Endothelial cell of umbilical vein (primary cell): ENCODE measurements at regions not wholly inside any gene's neighbourhood (a gene's known extent, or its start where the extent isn't known, plus 50 kb on each side); places are given as distances from the start of the nearest gene placed in this dataset.

Source experiments
- CTCF ChIP-seq, 2 donors: IDR thresholded peaks; 1 replicate in 1 of 2; 2 replicates in 1 of 2; pipeline ENCODE4 v1.5.1; 2011; ENCODE audit warnings: low read length in 2 of 2, mild to moderate bottlenecking in 2 of 2, moderate library complexity in 2 of 2, control low read depth in 1 of 2, inconsistent platforms in 1 of 2, low read depth in 1 of 2; ENCODE audit not compliant: insufficient read depth in 1 of 2; ENCODE audit errors: extremely low read depth in 1 of 2
- MAX ChIP-seq: IDR thresholded peaks from 2 replicates; pipeline ENCODE4 v1.6.1; 2011; ENCODE audit not compliant: insufficient read depth, insufficient read length
- POLR2A ChIP-seq: IDR thresholded peaks from 2 replicates; pipeline ENCODE4 v1.6.1; 2012; ENCODE audit warnings: low read depth, mild to moderate bottlenecking, control low read depth, low read length

GRCh38 chr9:84397822-84398221 is 57.3 kb upstream of the SLC28A3 start:
- TF ChIP-seq CTCF (IDR thresholded peaks at IDR 0.05; ENCODE audit: extremely low read depth in 1 of 2, insufficient read depth in 1 of 2, low read depth in 1 of 2, low read length in 2 of 2) (no peak), POLR2A (no peak), MAX (no peak)
